ENCODE measurements at regions not wholly inside any gene's neighbourhood (a gene's known extent, or its start where the extent isn't known, plus 50 kb on each side); places are given as distances from the start of the nearest gene placed in this dataset.

DNA sequence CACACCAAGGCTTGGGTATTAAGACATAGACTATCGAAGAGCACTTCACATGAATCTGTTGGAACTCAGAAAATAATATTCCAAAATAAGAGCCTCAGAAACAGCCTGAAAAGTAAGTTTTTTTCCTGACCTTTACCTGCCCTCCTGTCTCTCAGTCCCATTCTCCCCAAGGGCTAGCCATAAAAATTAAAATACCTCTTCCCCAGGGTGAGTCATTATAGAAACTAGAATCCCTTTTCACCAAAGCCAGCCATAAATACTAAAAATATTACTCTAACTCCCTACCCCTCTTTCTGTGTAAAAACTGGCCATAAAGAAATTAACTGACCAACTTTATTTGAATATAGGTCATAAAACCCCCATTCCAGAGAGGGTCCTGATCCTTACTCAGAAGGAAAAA is 87.9 kb upstream of the TMEM106B start:
- intact Hi-C loops (cut with DNase I): no loop called here
- DNase-seq (no peak), ATAC-seq (no peak)
- H3K4me1 ChIP-seq: no peaks in the 10 kb centered on the region
- WGBS, 2 donors: 66 to 83% methylated on average over 1 of the region's 1 CpG
- TF ChIP-seq, protein P1, sequence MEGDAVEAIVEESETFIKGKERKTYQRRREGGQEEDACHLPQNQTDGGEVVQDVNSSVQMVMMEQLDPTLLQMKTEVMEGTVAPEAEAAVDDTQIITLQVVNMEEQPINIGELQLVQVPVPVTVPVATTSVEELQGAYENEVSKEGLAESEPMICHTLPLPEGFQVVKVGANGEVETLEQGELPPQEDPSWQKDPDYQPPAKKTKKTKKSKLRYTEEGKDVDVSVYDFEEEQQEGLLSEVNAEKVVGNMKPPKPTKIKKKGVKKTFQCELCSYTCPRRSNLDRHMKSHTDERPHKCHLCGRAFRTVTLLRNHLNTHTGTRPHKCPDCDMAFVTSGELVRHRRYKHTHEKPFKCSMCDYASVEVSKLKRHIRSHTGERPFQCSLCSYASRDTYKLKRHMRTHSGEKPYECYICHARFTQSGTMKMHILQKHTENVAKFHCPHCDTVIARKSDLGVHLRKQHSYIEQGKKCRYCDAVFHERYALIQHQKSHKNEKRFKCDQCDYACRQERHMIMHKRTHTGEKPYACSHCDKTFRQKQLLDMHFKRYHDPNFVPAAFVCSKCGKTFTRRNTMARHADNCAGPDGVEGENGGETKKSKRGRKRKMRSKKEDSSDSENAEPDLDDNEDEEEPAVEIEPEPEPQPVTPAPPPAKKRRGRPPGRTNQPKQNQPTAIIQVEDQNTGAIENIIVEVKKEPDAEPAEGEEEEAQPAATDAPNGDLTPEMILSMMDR (IDR thresholded peaks at IDR 0.05): no peak
- no peak for TF ChIP-seq POLR2A (IDR thresholded peaks at IDR 0.05)
- no peak overlapping the region for H3K4me3 ChIP-seq
- H3K27ac ChIP-seq: no peak overlapping the region
- no peaks in the 10 kb centered on the region for H3K9me3 ChIP-seq
- H3K27me3 ChIP-seq: no peaks in the 10 kb centered on the region
- no peaks in the 10 kb centered on the region for H3K36me3 ChIP-seq (replicated peaks in 1 of 2; ENCODE audit: insufficient read depth in 1 of 2, low read depth in 2 of 2)

DNA sequence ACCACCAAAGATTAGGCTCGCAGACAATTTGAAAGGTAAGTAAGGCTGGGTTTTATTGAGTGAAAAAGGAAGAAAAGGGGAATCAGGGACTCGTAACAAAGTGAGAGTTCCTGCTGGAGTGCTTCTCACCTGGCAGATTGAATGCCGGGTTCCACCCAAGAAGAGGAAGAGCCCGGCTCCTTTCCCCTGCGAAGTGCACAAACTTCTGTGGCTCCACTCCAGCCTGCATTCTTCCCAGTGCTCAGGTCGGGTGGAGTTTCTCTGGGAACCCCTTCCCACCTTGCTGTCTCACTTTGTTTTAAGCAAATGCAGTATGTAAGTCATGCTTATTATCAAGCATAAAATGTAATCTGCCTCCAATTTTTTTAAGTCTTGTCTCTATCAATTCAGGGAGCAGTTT is 87.1 kb upstream of the TMEM106B start:
- intact Hi-C loops (cut with DNase I): no loop called here
- no peaks in the 10 kb centered on the region for H3K27me3 ChIP-seq
- ATAC-seq: no peak
- 64 to 69% methylated on average over 6 of the region's 6 CpGs for WGBS, 2 donors
- H3K4me1 ChIP-seq: no peaks in the 10 kb centered on the region
- no peak overlapping the region for H3K4me3 ChIP-seq
- no peak for TF ChIP-seq POLR2A (IDR thresholded peaks at IDR 0.05)
- TF ChIP-seq, protein P1 (IDR thresholded peaks at IDR 0.05): no peak
- no peak overlapping the region for H3K27ac ChIP-seq
- H3K9me3 ChIP-seq: no peaks in the 10 kb centered on the region
- no peaks in the 10 kb centered on the region for H3K36me3 ChIP-seq (replicated peaks in 1 of 2; ENCODE audit: insufficient read depth in 1 of 2, low read depth in 2 of 2)
- DNase-seq: no peak

DNA sequence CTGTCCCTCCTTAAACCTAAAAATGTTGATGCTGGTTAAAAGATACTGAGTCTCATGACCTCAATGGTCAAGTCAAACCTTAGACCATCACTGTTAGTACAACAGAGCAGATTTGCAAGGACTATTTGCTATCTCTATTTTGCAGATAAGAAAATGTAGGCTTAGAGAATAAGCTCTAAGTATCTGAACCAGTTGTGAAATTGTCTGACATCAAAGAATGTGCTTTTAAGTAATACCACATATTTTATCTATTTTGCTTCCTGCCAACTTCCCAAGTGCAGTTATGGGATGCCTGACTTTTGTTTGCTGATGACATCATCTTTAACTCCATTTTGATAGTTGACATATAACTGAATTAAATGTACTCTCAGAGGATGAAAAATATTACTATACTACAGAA is 83.6 kb upstream of the TMEM106B start:
- Histone ChIP-seq H3K27me3 (no peaks in the 10 kb centered on the region), H3K36me3 (replicated peaks in 1 of 2; ENCODE audit: insufficient read depth in 1 of 2, low read depth in 2 of 2) (no peaks in the 10 kb centered on the region), H3K9me3 (no peaks in the 10 kb centered on the region), H3K4me3 (no peak overlapping the region), H3K27ac (no peak overlapping the region), H3K4me1 (no peaks in the 10 kb centered on the region)
- intact Hi-C loops (cut with DNase I): no loop called here
- ATAC-seq (no peak), DNase-seq (no peak)
- no peak for TF ChIP-seq POLR2A (IDR thresholded peaks at IDR 0.05)
- TF ChIP-seq, protein P1 (IDR thresholded peaks at IDR 0.05): no peak

DNA sequence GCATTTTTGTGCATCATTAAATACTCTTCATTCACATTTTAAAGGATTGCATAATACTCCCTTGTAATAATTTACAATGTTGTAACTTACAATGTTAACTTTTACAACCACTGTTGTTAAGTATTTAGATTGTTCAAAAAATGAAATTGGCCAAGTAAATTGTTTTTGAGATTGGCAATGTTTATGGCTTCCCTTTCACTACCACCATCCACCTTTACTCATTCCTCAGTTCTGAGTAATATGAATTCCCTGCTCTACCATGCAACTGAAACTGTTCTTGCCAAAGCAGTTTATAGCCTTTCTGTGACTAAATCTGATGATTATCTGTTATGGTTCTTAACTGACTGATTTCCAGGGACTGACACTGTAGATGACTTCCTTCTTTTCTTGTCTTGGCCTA is 80.5 kb upstream of the TMEM106B start:
- DNase-seq: no peak
- TF ChIP-seq, protein P1 (IDR thresholded peaks at IDR 0.05): no peak
- no peak for TF ChIP-seq POLR2A (IDR thresholded peaks at IDR 0.05)
- ATAC-seq: no peak
- no peak overlapping the region for H3K27ac ChIP-seq
- no peaks in the 10 kb centered on the region for H3K9me3 ChIP-seq
- intact Hi-C loops (cut with DNase I): no loop called here
- no peaks in the 10 kb centered on the region for H3K4me1 ChIP-seq
- no peaks in the 10 kb centered on the region for H3K36me3 ChIP-seq (replicated peaks in 1 of 2; ENCODE audit: insufficient read depth in 1 of 2, low read depth in 2 of 2)
- no peaks in the 10 kb centered on the region for H3K27me3 ChIP-seq
- no peak overlapping the region for H3K4me3 ChIP-seq

DNA sequence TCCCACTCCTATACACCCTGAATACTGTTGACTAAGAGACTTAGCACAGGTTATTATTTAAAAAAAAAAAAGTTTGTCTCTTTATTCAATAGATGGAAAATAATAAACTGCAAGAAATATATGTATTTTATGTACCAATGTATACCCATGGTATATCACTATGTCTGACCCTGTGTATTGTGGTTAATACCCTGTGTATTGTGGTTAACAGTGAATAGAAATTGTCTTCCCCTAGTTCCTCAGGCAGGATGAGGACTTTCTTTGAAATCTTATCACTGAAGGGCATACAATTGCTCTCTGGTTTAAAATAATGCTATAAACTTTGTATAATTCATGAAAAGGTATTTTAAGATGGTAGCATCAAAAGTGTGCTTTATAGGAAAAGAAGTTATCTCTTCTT is 80.0 kb upstream of the TMEM106B start:
- no peaks in the 10 kb centered on the region for H3K4me1 ChIP-seq
- TF ChIP-seq, protein P1 (IDR thresholded peaks at IDR 0.05): no peak
- no peak for TF ChIP-seq POLR2A (IDR thresholded peaks at IDR 0.05)
- no peak overlapping the region for H3K4me3 ChIP-seq
- ATAC-seq (no peak), DNase-seq (no peak)
- no peaks in the 10 kb centered on the region for H3K36me3 ChIP-seq (replicated peaks in 1 of 2; ENCODE audit: insufficient read depth in 1 of 2, low read depth in 2 of 2)
- no peaks in the 10 kb centered on the region for H3K27me3 ChIP-seq
- intact Hi-C loops (cut with DNase I): no loop called here
- H3K9me3 ChIP-seq: no peaks in the 10 kb centered on the region
- no peak overlapping the region for H3K27ac ChIP-seq
